GM12864 (cell line): ENCODE measurements at regions not wholly inside any gene's neighbourhood (a gene's known extent, or its start where the extent isn't known, plus 50 kb on each side); places are given as distances from the start of the nearest gene placed in this dataset.
"Not testable (repeated sequence)": the region's sequence is repeated elsewhere in the genome, so short reads cannot be mapped to it uniquely, and the experiment has no call there.

Source experiments
- DNase-seq: peaks from one replicate; pipeline ENCODE4 v3.0.0-alpha.2; 2011; ENCODE audit warnings: low read depth
- H3K4me3 ChIP-seq: 2 replicates; pipeline ENCODE4 v1.5.1; 2011; ENCODE audit warnings: mild to moderate bottlenecking, low read depth, low read length, control low read depth
- CTCF ChIP-seq: IDR thresholded peaks from 2 replicates; pipeline ENCODE4 v1.5.1; 2011; ENCODE audit warnings: low read depth, mild to moderate bottlenecking, moderate library complexity, low read length, control low read depth, inconsistent platforms; ENCODE audit errors: missing control alignments

DNA sequence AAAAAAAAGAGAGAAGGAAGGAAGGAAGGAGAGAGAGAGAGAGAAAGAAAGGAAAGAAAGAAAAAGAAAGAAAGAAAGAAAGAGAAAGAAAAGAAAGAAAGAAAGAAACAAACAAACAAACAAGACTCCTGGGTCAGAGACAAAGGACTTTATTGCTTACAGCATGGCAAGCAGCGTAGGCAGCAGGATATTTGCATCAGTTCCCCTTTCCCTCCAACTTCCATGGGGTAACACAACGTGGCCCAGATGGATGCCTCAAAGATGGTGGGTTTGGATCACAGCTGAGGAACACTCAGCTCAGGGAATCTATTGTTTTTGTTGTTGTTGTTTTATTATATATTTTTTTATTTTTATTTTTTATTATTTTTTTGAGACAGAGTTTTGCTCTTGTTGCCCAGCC, 128.5 kb upstream of the VKORC1L1 start:
- no peak for TF ChIP-seq CTCF
- H3K4me3 ChIP-seq: no peak overlapping the region
- no peak for DNase-seq

DNA sequence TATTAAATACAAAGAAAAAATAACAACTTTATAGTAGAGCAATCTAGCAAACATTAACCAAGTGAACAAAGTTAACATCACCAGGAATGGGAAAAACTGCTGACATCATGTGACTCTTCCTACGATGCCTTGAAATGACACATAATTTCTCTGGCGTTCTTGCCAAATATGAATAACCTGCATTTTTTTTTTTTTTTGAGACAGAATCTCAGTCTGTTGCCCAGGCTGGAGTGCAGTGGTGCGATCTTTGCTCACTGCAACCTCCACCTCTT, 126.5 kb upstream of the VKORC1L1 start:
- DNase-seq: no peak
- no peak for TF ChIP-seq CTCF
- H3K4me3 ChIP-seq: no peak overlapping the region

- DNase-seq: no peak
- no peak for TF ChIP-seq CTCF
- no peak overlapping the region for H3K4me3 ChIP-seq
These were observed 123.8 kb upstream of the VKORC1L1 start for GRCh38 chr7:65749039-65749438.

DNA sequence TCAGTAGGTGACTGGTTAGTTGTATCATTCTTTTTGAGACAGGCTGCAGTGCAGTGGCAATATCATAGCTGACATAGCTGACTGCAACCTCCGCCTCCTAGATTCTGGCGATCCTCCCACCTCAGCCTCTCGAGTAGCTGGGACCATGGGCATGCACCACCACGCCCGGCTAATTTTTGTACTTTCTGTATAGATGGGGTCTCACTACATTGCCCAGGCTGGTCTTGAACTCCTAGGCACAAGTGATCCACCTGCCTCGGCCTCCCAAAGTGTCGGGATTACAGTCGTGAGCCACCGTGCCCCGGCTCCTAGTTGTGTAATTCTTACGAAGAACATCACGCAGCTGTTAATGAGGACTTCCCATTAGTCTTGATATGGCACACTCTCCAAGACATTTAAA, 123.4 kb upstream of the VKORC1L1 start:
- DNase-seq: no peak
- no peak for TF ChIP-seq CTCF
- no peak overlapping the region; the same call in 1 of the 2 replicates for H3K4me3 ChIP-seq

GRCh38 chr7:65750511-65751344, 122.1 kb upstream of the VKORC1L1 start:
- H3K4me3 ChIP-seq: peak overlapping the region; percentile 93
- peak; percentile 70 for DNase-seq
- no peak for TF ChIP-seq CTCF

GRCh38 chr7:65754070-65754469, 118.8 kb upstream of the VKORC1L1 start:
- not testable (repeated sequence) for H3K4me3 ChIP-seq, DNase-seq

- not testable (repeated sequence) for DNase-seq, H3K4me3 ChIP-seq
These were observed 113.9 kb upstream of the VKORC1L1 start for GRCh38 chr7:65758991-65759390.

DNA sequence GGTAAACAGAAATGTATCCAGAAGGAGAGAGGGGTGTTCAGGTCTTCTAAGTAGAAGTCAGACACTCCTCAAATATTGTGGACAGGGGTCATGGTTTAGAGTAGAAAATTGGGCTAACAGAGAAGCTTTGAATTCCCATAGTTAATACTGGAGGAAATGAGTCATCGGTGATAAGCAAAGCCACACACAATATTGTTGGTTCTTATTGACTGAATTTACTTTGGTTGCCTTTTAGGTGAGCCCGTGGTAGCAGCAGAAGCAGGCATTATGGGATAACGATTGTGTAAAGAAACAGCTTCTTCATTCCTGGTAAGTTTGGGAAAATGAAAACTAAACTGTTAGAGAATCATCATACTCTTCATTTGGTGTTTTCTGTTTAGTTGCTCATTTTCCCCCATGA, 110.2 kb upstream of the VKORC1L1 start:
- DNase-seq, H3K4me3 ChIP-seq: not testable (repeated sequence)

- DNase-seq, H3K4me3 ChIP-seq: not testable (repeated sequence)
These were observed 109.8 kb upstream of the VKORC1L1 start for GRCh38 chr7:65763114-65763513.

GRCh38 chr7:65770473-65771225, 102.2 kb upstream of the VKORC1L1 start:
- peak; percentile 75 for DNase-seq
- H3K4me3 ChIP-seq: peak overlapping the region; percentile 67

- not testable (repeated sequence) for DNase-seq
- peak overlapping the region; percentile 67 for H3K4me3 ChIP-seq
These were observed 101.7 kb upstream of the VKORC1L1 start for GRCh38 chr7:65771226-65771569.

DNA sequence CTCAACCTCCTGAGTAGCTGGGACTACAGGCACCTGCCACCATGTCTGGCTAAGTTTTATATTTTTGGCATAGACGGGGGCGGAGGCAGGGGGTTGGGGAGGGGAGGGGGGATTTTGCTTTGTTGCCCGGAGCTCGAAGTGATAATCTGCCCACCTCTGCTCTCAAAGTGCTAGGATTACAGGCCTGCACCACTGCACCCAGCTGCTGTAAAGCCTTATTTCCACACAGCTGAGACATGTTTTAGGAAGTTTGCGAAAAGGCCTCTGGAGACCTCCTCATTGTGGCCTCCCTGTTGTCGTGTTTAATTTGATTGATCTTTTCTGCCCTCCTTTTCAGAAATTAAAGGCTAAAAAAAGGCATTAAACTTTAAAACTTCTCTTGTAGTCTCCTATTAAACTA, 96.2 kb upstream of the VKORC1L1 start:
- not testable (repeated sequence) for DNase-seq, H3K4me3 ChIP-seq

- not testable (repeated sequence) for H3K4me3 ChIP-seq, DNase-seq
These were observed 82.9 kb upstream of the VKORC1L1 start for GRCh38 chr7:65789943-65790342.
